Sigmoid colon (tissue), 4 donors: ENCODE measurements at regions not wholly inside any gene's neighbourhood (a gene's known extent, or its start where the extent isn't known, plus 50 kb on each side); places are given as distances from the start of the nearest gene placed in this dataset.

ENCODE experiments used
- EP300 ChIP-seq, 4 donors: sonication (generic); formaldehyde crosslinking; IDR thresholded peaks; one replicate each; pipeline ENCODE4 v1.6.1; 2017; ENCODE audit warnings: antibody characterized with exemption in 4 of 4
- POLR2A ChIP-seq, 2 donors: fragments of 450-650 bp; IDR thresholded peaks; one replicate each; pipeline ENCODE4 v1.6.1; 2016; ENCODE audit warnings: antibody characterized with exemption in 2 of 2, mild to moderate bottlenecking in 2 of 2, moderate library complexity in 2 of 2
- POLR2AphosphoS5 ChIP-seq, 4 donors: sonication (generic); formaldehyde crosslinking; IDR thresholded peaks; one replicate each; pipeline ENCODE4 v1.6.1; 2017; ENCODE audit warnings: antibody characterized with exemption in 4 of 4
- TF ChIP-seq, protein P1 (sequence below), 4 experiments: fragments of 450-650 bp in 3 of 4; fragments of 200-600 bp in 1 of 4; IDR thresholded peaks; one replicate each; pipeline ENCODE4 v1.5.1; 2016 to 2019; ENCODE audit warnings: antibody characterized with exemption in 4 of 4, mild to moderate bottlenecking in 3 of 4, moderate library complexity in 2 of 4

GRCh38 chr12:125652681-125653080 is 587.4 kb downstream of the AACS start:
- TF ChIP-seq POLR2AphosphoS5 (IDR thresholded peaks at IDR 0.05) (no peak), EP300 (IDR thresholded peaks at IDR 0.05) (no peak), POLR2A (IDR thresholded peaks at IDR 0.05) (no peak)
- TF ChIP-seq, protein P1, sequence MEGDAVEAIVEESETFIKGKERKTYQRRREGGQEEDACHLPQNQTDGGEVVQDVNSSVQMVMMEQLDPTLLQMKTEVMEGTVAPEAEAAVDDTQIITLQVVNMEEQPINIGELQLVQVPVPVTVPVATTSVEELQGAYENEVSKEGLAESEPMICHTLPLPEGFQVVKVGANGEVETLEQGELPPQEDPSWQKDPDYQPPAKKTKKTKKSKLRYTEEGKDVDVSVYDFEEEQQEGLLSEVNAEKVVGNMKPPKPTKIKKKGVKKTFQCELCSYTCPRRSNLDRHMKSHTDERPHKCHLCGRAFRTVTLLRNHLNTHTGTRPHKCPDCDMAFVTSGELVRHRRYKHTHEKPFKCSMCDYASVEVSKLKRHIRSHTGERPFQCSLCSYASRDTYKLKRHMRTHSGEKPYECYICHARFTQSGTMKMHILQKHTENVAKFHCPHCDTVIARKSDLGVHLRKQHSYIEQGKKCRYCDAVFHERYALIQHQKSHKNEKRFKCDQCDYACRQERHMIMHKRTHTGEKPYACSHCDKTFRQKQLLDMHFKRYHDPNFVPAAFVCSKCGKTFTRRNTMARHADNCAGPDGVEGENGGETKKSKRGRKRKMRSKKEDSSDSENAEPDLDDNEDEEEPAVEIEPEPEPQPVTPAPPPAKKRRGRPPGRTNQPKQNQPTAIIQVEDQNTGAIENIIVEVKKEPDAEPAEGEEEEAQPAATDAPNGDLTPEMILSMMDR (IDR thresholded peaks at IDR 0.05), result no peak
